ENCODE measurements at regions not wholly inside any gene's neighbourhood (a gene's known extent, or its start where the extent isn't known, plus 50 kb on each side); places are given as distances from the start of the nearest gene placed in this dataset.

- TF ChIP-seq EZH2phosphoT487 (IDR thresholded peaks at IDR 0.05; ENCODE audit: low read depth, severe bottlenecking, unreplicated experiment) = no peak
- TF ChIP-seq, protein P1, sequence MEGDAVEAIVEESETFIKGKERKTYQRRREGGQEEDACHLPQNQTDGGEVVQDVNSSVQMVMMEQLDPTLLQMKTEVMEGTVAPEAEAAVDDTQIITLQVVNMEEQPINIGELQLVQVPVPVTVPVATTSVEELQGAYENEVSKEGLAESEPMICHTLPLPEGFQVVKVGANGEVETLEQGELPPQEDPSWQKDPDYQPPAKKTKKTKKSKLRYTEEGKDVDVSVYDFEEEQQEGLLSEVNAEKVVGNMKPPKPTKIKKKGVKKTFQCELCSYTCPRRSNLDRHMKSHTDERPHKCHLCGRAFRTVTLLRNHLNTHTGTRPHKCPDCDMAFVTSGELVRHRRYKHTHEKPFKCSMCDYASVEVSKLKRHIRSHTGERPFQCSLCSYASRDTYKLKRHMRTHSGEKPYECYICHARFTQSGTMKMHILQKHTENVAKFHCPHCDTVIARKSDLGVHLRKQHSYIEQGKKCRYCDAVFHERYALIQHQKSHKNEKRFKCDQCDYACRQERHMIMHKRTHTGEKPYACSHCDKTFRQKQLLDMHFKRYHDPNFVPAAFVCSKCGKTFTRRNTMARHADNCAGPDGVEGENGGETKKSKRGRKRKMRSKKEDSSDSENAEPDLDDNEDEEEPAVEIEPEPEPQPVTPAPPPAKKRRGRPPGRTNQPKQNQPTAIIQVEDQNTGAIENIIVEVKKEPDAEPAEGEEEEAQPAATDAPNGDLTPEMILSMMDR (IDR thresholded peaks at IDR 0.05; ENCODE audit: poor library complexity) = no peak
Measured at GRCh38 chr3:176490357-176490756, 706.9 kb downstream of the TBL1XR1 start.

Measured in hepatocyte (in vitro differentiated cells).